ENCODE measurements at regions not wholly inside any gene's neighbourhood (a gene's known extent, or its start where the extent isn't known, plus 50 kb on each side); places are given as distances from the start of the nearest gene placed in this dataset.
"Not testable (repeated sequence)": the region's sequence is repeated elsewhere in the genome, so short reads cannot be mapped to it uniquely, and the experiment has no call there.

DNA sequence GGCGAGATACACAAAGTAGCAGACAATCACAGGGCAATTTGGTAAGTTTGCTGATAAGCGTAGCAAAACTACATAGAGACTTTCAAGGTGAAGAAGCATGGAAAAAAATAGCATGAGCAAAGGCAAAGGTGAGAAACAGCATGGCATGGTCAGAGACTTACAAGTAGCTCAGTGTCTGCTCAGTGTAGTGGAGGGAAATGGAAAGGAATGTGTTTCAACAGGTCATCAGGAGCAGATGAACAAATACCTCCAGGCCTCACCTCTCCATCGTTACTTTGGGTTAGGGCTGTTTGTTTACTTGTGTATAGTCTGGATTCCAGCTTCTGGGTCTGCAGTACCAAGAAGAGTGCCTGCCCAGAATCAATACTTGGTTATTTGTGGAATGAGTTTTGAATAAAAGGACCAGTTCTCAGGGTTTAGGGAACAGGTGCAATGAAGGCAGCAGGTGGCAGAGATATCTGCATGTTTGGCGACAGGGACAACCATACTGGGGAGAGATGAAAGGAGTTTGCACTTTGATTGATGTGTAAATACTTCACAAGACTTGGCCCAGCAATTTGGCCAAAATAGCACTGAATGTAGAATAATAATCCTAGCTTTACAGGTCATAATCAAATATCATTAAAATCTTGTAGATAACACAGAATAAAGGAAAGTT is 97.0 kb upstream of the FGGY start:
- no peak overlapping the region for H3K9ac ChIP-seq (ENCODE audit: low read length)
- no peaks in the 10 kb centered on the region for H3K9me2 ChIP-seq (replicated peaks; ENCODE audit: insufficient read depth, low read length)
- H2AFZ ChIP-seq (ENCODE audit: low read length) = no peak overlapping the region
- H4K20me1 ChIP-seq (ENCODE audit: insufficient read depth, low read depth, low read length) = no peaks in the 10 kb centered on the region
- H3K27ac ChIP-seq (ENCODE audit: low read length) = no peak overlapping the region
- H3K36me3 ChIP-seq (ENCODE audit: insufficient read depth, low read length) = no peaks in the 10 kb centered on the region
- H3K9me3 ChIP-seq (ENCODE audit: low read length) = no peaks in the 10 kb centered on the region
- no peaks in the 10 kb centered on the region for H3K4me1 ChIP-seq (ENCODE audit: low read length)
- DNase-seq = no peak
- H3K27me3 ChIP-seq (ENCODE audit: low read length) = no peaks in the 10 kb centered on the region
- H3K4me3 ChIP-seq (ENCODE audit: low read length) = no peak overlapping the region
- no peak overlapping the region for H3K4me2 ChIP-seq (ENCODE audit: low read depth, low read length, poor library complexity, severe bottlenecking)
- H3K79me2 ChIP-seq (ENCODE audit: low read length) = no peaks in the 10 kb centered on the region

- Histone ChIP-seq H3K9me2 (replicated peaks; ENCODE audit: insufficient read depth, low read length) (no peaks in the 10 kb centered on the region), H2AFZ (ENCODE audit: low read length) (no peak overlapping the region), H3K4me3 (ENCODE audit: low read length) (no peak overlapping the region), H4K20me1 (ENCODE audit: insufficient read depth, low read depth, low read length) (no peaks in the 10 kb centered on the region), H3K27ac (ENCODE audit: low read length) (no peak overlapping the region), H3K4me1 (ENCODE audit: low read length) (no peaks in the 10 kb centered on the region), H3K9me3 (ENCODE audit: low read length) (no peaks in the 10 kb centered on the region), H3K9ac (ENCODE audit: low read length) (no peak overlapping the region), H3K79me2 (ENCODE audit: low read length) (no peaks in the 10 kb centered on the region), H3K27me3 (ENCODE audit: low read length) (0 out of 2 replicates have a peak, but pooled peaks cover 2% of the 10 kb centered on the region), H3K36me3 (ENCODE audit: insufficient read depth, low read length) (no peaks in the 10 kb centered on the region), H3K4me2 (ENCODE audit: low read depth, low read length, poor library complexity, severe bottlenecking) (no peak overlapping the region)
- DNase-seq = no peak
Observed at GRCh38 chr1:59201341-59201740, 95.6 kb upstream of the FGGY start.

DNA sequence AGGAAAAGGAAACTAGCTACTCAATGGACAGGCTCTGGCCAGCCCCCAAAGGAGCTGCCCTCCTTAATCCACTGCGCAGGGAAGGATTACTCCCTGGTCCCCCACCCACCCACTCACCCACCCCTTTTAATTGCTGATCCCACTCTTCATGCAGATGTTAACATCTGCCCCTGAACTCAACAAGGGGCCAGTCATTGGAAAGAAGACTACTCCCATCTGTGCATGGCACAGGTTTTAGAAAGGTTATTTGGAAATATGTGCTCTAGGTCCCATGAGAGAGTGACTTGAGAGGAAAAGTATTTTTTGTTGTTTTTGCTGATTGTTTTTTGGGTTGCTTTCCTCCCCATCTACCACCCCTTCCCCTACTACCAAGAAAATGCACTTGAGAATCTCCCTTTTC is 94.4 kb upstream of the FGGY start:
- Histone ChIP-seq H3K9ac (ENCODE audit: low read length) (no peak overlapping the region), H3K36me3 (ENCODE audit: insufficient read depth, low read length) (no peaks in the 10 kb centered on the region), H3K9me3 (ENCODE audit: low read length) (no peaks in the 10 kb centered on the region), H3K79me2 (ENCODE audit: low read length) (no peaks in the 10 kb centered on the region), H3K4me3 (ENCODE audit: low read length) (no peak overlapping the region), H2AFZ (ENCODE audit: low read length) (no peak overlapping the region), H3K27ac (ENCODE audit: low read length) (no peak overlapping the region), H3K27me3 (ENCODE audit: low read length) (0 out of 2 replicates have a peak, but pooled peaks cover 2% of the 10 kb centered on the region), H3K4me2 (ENCODE audit: low read depth, low read length, poor library complexity, severe bottlenecking) (no peak overlapping the region), H4K20me1 (ENCODE audit: insufficient read depth, low read depth, low read length) (no peaks in the 10 kb centered on the region), H3K4me1 (ENCODE audit: low read length) (no peaks in the 10 kb centered on the region), H3K9me2 (replicated peaks; ENCODE audit: insufficient read depth, low read length) (no peaks in the 10 kb centered on the region)
- DNase-seq = no peak

DNA sequence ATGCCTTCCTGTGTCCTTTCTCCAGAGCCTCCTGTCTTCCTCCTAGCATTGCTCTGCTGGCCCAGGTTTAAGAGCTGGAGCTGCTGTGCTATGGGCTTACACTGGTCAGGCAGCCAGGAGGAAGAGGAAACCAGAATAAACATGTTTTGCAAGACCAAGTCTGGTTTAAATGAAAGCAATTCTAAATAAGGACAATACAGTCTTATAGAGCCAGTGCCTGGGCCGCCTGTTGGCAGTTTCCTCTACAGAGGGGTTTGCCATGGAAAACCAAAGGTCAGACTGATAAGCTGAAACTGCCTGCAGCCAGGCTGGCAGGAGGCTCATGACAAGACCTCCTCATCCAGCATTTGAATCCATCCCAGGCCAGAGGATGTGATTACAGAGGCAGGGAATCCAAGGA is 92.9 kb upstream of the FGGY start:
- Histone ChIP-seq H4K20me1 (ENCODE audit: insufficient read depth, low read depth, low read length) (no peaks in the 10 kb centered on the region), H3K9me2 (replicated peaks; ENCODE audit: insufficient read depth, low read length) (no peaks in the 10 kb centered on the region), H3K4me1 (ENCODE audit: low read length) (no peaks in the 10 kb centered on the region), H3K79me2 (ENCODE audit: low read length) (no peaks in the 10 kb centered on the region), H3K9ac (ENCODE audit: low read length) (no peak overlapping the region), H3K27me3 (ENCODE audit: low read length) (0 out of 2 replicates have a peak, but pooled peaks cover 2% of the 10 kb centered on the region), H3K4me2 (ENCODE audit: low read depth, low read length, poor library complexity, severe bottlenecking) (no peak overlapping the region), H3K9me3 (ENCODE audit: low read length) (no peaks in the 10 kb centered on the region), H3K27ac (ENCODE audit: low read length) (no peak overlapping the region), H3K4me3 (ENCODE audit: low read length) (no peak overlapping the region), H3K36me3 (ENCODE audit: insufficient read depth, low read length) (no peaks in the 10 kb centered on the region), H2AFZ (ENCODE audit: low read length) (no peak overlapping the region)
- no peak for DNase-seq

GRCh38 chr1:59206616-59207015 is 90.3 kb upstream of the FGGY start:
- H3K36me3 ChIP-seq (ENCODE audit: insufficient read depth, low read length); H3K9me3 ChIP-seq (ENCODE audit: low read length); H3K27ac ChIP-seq (ENCODE audit: low read length); DNase-seq; H3K9ac ChIP-seq (ENCODE audit: low read length); H4K20me1 ChIP-seq (ENCODE audit: insufficient read depth, low read depth, low read length); H3K4me2 ChIP-seq (ENCODE audit: low read depth, low read length, poor library complexity, severe bottlenecking); H3K9me2 ChIP-seq (replicated peaks; ENCODE audit: insufficient read depth, low read length); H3K4me1 ChIP-seq (ENCODE audit: low read length); H3K79me2 ChIP-seq (ENCODE audit: low read length); H2AFZ ChIP-seq (ENCODE audit: low read length); H3K27me3 ChIP-seq (ENCODE audit: low read length); H3K4me3 ChIP-seq (ENCODE audit: low read length): not testable (repeated sequence)

DNA sequence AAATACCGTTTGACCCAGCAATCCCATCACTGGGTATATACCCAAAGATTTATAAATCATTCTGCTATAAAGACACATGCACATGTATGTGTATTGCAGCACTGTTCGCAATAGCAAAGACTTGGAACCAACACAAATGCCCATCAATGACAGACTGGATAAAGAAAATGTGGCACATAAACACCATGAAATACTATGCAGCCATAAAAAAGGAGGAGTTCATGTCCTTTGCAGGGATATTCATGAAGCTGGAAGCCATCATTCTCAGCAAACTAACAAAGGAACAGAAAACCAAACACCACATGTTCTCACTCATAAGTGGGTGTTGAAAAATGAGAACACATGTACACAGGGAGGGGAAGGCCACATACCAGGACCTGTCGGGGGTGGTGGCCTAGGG is 86.5 kb upstream of the FGGY start:
- not testable (repeated sequence) for H3K36me3 ChIP-seq (ENCODE audit: insufficient read depth, low read length); H4K20me1 ChIP-seq (ENCODE audit: insufficient read depth, low read depth, low read length); H3K9ac ChIP-seq (ENCODE audit: low read length); H2AFZ ChIP-seq (ENCODE audit: low read length); H3K4me3 ChIP-seq (ENCODE audit: low read length); H3K4me2 ChIP-seq (ENCODE audit: low read depth, low read length, poor library complexity, severe bottlenecking); H3K79me2 ChIP-seq (ENCODE audit: low read length); H3K27me3 ChIP-seq (ENCODE audit: low read length); H3K4me1 ChIP-seq (ENCODE audit: low read length); H3K27ac ChIP-seq (ENCODE audit: low read length); H3K9me2 ChIP-seq (replicated peaks; ENCODE audit: insufficient read depth, low read length); H3K9me3 ChIP-seq (ENCODE audit: low read length); DNase-seq

DNA sequence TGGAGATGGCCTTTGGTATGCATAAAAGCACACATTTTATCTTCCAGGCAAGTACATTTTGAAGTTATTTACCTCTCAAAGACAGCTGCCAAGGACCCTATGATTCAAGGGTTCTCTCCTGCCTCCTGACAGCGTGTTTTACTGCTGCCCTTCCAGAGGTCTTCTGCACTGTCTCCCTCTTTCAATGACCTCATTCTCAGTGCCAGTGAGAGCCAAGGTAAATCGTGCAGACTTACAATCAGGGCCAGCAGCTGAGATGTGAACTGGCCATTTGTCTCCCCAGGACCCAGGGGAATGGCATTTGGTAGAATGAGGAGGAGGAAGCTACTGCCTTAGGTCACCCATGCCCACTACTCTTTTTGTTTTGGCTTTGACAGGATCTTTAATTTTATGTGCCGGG is 84.2 kb upstream of the FGGY start:
- H3K4me2 ChIP-seq (ENCODE audit: low read depth, low read length, poor library complexity, severe bottlenecking) = no peak overlapping the region
- no peaks in the 10 kb centered on the region for H3K27me3 ChIP-seq (ENCODE audit: low read length)
- no peaks in the 10 kb centered on the region for H3K36me3 ChIP-seq (ENCODE audit: insufficient read depth, low read length)
- no peak overlapping the region for H3K9ac ChIP-seq (ENCODE audit: low read length)
- no peaks in the 10 kb centered on the region for H3K4me1 ChIP-seq (ENCODE audit: low read length)
- H2AFZ ChIP-seq (ENCODE audit: low read length) = no peak overlapping the region
- H3K4me3 ChIP-seq (ENCODE audit: low read length) = no peak overlapping the region
- H3K27ac ChIP-seq (ENCODE audit: low read length) = no peak overlapping the region
- no peak for DNase-seq
- H3K9me2 ChIP-seq (replicated peaks; ENCODE audit: insufficient read depth, low read length) = no peaks in the 10 kb centered on the region
- H3K9me3 ChIP-seq (ENCODE audit: low read length) = no peaks in the 10 kb centered on the region
- no peaks in the 10 kb centered on the region for H4K20me1 ChIP-seq (ENCODE audit: insufficient read depth, low read depth, low read length)
- no peaks in the 10 kb centered on the region for H3K79me2 ChIP-seq (ENCODE audit: low read length)

- no peak overlapping the region for H3K9ac ChIP-seq (ENCODE audit: low read length)
- H2AFZ ChIP-seq (ENCODE audit: low read length) = no peak overlapping the region
- no peak overlapping the region for H3K27ac ChIP-seq (ENCODE audit: low read length)
- no peaks in the 10 kb centered on the region for H3K9me2 ChIP-seq (replicated peaks; ENCODE audit: insufficient read depth, low read length)
- H3K27me3 ChIP-seq (ENCODE audit: low read length) = no peaks in the 10 kb centered on the region
- no peaks in the 10 kb centered on the region for H3K79me2 ChIP-seq (ENCODE audit: low read length)
- DNase-seq = peak; percentile 11
- H3K9me3 ChIP-seq (ENCODE audit: low read length) = no peaks in the 10 kb centered on the region
- no peak overlapping the region for H3K4me2 ChIP-seq (ENCODE audit: low read depth, low read length, poor library complexity, severe bottlenecking)
- H4K20me1 ChIP-seq (ENCODE audit: insufficient read depth, low read depth, low read length) = no peaks in the 10 kb centered on the region
- no peak overlapping the region for H3K4me3 ChIP-seq (ENCODE audit: low read length)
- H3K36me3 ChIP-seq (ENCODE audit: insufficient read depth, low read length) = no peaks in the 10 kb centered on the region
- H3K4me1 ChIP-seq (ENCODE audit: low read length) = no peaks in the 10 kb centered on the region
Observed at GRCh38 chr1:59214248-59215208, 82.4 kb upstream of the FGGY start.

Measured in Karpas-422 (cell line).